Medulla oblongata (tissue), 1 donor: ENCODE measurements at regions not wholly inside any gene's neighbourhood (a gene's known extent, or its start where the extent isn't known, plus 50 kb on each side); places are given as distances from the start of the nearest gene placed in this dataset.
"Not testable (repeated sequence)": the region's sequence is repeated elsewhere in the genome, so short reads cannot be mapped to it uniquely, and the experiment has no call there.

Experiments
- DNase-seq: peaks from one replicate; pipeline ENCODE4 v3.0.0-alpha.2; 2015; ENCODE audit errors: extremely low spot score

- no peak for DNase-seq
These were observed 110.4 kb downstream of the RIN2 start for GRCh38 chr20:19868441-19868840.

GRCh38 chr20:19872001-19872400, 113.9 kb downstream of the RIN2 start:
- DNase-seq = no peak

- DNase-seq = no peak
These were observed 116.1 kb downstream of the RIN2 start for GRCh38 chr20:19874040-19874727.

DNA sequence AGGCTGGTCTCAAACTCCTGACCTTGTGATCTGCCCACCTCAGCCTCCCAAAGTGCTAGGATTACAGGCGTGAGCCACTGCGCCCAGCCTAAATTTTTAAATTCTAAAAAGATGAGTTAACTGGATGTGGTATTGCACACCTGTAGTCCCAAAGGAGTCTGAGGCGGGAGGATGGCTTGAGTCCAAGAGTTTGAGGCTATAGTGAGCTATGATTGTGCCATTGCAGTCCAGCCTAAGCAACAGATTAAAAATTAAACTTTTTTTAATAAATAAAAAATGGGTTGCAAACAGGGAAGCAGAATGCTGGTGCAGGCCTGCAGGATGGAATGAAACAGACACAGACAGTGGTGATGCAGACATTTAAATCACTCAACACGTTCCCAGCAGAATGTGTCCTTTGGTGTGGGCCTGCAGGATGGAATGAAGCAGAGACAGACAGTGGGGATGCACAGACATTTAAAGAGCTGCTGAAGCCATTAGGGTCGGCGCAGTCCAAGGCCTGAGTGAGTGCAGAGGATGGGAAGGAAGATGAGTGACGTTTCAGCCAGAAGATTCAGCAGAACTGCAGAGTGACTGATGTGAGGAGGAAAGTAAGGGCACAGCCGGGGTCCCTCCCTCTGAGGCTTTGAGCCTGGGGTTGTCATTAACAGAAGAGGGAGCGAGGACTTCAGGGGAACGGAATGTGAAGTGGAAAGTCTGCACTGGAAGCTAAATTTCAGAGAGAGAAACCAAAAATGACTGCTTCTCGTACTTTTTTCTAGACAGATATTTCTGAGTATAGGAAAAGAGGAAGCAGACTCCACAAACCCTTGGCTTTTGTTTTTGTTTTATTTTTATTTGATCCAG, 117.5 kb downstream of the RIN2 start:
- DNase-seq = peak; percentile 37

DNA sequence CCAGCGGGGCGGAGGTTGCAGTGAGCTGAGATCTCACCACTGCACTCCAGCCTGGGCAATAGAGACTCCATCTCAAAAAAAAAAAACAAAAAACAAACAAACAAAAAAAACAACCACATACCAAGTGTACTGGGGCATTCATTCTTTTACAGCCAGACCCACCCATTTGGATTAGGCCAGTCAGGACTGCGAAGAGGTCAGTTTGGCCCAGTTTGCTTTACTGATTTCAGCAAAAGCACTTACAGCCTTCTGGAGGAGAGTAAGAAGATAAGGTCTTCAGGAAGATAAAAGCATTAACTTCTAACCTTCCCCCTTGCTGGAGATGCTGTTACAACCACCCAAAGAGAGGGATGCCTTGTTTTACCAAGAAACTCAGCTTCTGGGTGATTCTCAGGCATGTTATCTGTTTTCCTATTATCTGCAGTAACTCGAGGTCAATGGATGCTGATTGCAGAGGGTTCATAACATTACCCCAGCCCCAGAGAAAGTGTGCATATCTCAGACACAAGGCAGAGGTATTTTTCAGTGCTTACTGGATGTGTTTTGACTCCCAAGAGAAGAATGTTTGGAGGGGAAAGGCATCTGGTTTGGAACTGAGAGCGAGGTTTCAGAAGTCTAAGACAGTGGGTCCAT, 118.9 kb downstream of the RIN2 start:
- DNase-seq = no peak

DNA sequence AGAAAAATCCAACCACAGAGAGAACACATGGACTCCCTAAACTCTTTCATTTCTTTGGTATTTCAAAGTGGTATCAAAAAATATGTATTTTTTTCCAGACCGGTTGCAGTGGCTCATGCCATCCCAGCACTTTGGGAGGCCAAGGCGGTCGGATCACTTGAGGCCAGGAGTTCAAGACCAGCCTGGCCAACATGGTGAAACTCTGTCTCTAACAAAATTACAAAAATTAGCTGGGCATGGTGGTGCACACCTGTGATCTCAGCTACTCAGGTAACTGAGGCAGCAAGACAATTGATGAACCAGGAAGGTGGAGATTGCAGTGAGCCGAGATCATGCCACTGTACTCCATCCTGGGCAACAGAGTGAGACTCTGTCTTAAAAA, 121.8 kb downstream of the RIN2 start:
- DNase-seq = not testable (repeated sequence)

GRCh38 chr20:19880256-19881079, 122.4 kb downstream of the RIN2 start:
- no peak for DNase-seq

GRCh38 chr20:19881080-19881840, 123.2 kb downstream of the RIN2 start:
- no peak for DNase-seq

DNA sequence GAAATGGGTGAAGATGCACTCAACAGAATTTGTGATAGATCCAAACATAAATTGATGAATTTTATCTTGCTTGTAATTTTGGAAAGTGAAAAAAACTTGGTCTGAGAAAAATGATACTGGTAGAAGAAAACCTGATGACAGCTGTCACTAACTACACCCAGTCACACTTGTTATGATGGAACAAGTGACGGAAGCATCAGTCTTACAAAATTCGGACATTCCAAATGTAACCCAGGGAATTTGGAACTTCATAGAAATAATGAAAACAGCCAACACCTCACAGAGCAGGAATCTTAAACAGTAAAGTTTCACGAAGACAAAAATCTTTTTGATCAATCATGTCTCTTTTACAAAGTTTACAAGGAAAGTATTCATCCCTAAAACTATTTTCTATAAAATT, 123.9 kb downstream of the RIN2 start:
- no peak for DNase-seq

- no peak for DNase-seq
These were observed 124.4 kb downstream of the RIN2 start for GRCh38 chr20:19882446-19882845.

DNA sequence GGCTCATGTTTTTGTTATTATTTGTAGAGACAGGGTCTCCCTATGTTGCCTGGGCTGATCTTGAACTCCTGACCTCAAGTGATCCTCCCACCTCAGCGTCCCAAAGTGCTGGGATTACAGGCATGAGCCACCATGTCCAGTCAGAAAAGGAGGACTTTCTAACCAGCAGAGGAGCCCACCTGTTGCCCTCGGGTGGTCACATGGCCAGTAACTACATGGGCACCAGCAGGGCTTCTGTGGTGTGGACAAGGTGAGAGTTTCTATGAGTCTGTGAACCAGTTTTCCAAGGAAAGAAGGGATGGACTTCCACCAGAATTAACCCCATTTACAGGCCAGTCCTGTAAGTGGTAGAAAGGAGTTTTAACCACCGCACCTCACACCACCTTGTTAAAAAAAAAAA, 125.4 kb downstream of the RIN2 start:
- DNase-seq = no peak

DNA sequence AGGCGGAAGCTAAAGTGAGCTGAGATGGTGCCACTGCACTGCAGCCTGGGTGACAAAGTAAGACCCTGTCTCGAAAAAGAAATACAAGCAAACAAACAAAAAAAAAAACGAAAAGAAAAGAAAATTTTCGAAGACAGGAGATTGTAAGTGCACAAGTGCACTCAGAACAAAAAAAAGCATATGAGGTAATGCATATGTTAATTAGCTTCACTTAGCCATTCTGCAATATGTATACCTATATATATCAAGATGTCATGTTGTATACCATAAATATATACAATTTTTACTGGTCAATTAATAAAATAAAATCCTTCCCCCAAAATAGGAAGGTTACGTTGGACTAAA, 127.5 kb downstream of the RIN2 start:
- DNase-seq = no peak

GRCh38 chr20:19885939-19886660, 128.0 kb downstream of the RIN2 start:
- DNase-seq = peak; percentile 55

GRCh38 chr20:19886661-19887288, 128.7 kb downstream of the RIN2 start:
- peak; percentile 58 for DNase-seq

DNA sequence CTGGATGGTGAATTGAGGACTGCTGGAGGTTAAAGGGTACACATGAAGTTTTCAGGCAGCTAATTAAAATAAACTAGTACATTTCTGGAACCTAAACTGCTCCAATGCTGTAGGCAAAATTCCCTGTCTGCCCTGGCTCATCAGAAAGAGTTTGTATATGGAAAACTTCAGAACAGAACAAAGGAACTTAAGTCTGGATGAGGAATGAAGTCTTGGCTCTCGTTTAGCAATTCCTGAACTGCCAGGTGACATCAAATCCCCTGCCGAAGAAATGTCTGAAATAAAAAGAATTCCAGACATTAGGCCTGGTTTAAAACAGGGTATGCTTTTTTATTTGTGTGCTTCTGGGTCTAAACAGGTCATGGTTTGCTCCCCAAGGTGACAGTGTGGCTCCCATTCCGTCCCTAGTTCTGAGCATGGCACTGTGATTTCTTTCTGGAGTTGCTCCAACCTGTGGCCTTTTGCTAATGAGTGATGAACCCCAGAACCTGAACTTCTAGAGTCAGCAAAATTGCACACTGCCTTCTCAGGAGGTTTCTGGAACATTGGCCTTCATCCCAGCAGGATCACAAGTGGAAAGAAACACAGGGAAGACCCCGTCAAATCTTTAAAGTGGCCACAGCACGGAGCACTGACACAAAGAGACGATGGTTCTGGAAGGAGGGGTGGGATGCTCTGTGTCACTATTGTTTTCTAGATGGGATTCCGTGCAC, 129.4 kb upstream of the NAA20 start:
- DNase-seq = no peak

DNA sequence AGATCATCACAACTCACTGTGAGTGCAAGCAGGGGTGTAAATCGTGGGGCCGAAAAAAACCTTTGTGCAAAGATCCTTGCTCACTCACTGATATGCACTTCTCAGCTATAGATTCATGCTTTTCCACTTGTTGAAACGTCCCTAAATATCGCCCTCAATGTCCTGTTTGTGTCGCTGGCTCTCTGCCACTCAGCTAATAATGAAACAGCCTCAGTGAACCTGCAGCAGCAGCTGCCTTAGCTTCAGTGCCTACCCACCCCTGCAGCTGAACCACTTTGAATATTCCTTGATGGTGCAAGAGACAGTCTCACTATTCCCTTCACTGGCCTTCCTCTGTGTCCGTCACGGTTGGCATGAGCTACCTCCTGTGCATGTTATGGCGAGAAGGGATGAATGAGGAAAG, 128.9 kb upstream of the NAA20 start:
- DNase-seq = peak; percentile 76

DNA sequence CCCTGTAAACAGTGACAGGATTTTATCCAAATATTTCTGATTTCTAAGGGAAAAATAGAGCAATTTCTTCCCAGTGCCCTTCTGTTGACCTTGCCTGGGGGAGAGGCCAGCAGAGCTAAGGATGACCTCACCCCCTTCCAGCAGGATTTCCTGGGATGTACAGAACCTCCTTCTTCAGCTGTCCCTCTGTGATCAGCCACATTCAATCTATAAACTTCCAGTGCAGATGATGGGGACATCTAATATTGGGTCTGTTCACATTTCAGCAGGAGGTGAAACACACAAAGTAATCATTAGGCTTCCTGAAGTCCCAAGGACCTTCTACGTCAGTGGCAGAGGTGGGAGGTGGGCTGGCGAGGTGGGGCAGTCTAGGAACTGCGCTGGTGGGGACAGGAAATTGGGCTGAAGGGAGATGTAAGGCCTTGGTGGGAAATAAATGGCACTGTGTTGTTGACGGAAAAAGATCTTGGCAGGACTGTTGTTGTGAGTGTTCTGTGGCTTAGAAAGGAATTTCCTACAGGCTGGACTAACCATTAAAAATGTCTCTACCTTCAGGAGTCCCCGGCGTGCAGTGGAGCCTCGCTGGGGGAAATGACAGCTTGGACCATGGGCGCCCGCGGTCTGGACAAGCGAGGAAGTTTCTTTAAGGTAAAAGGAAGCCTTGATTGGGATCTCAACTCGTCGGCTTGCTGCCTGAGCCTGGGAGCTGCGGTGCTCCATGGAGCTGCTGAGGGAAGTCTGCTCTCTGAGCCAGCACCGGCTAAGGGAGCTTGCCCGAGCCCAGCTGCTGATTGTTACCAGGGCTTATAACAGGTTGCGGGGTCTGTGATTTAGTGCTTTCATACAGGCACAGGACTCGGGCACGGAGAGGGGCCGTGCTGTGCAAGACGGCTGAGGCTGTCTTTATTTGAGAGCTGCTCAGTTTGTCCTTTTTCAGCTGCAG, 127.9 kb upstream of the NAA20 start:
- peak; percentile 59 for DNase-seq

GRCh38 chr20:19890445-19891051, 126.6 kb upstream of the NAA20 start:
- peak; percentile 27 for DNase-seq
